IMR-90 (cell line): ENCODE measurements at regions not wholly inside any gene's neighbourhood (a gene's known extent, or its start where the extent isn't known, plus 50 kb on each side); places are given as distances from the start of the nearest gene placed in this dataset.

Source experiments
- ATAC-seq: fragments of 200-7000 bp; cut with Tn5 transposase; 2 replicates; pipeline ENCODE4 v1.9.1; 2020; ENCODE audit warnings: low read depth, mild to moderate bottlenecking, moderate library complexity
- BruUV-seq: library from RNA; stranded (reverse); fragments of 400-500 nt; replicated peaks from 2 replicates; lab custom pipeline; 2021; lab: Mats Ljungman, UMichigan
- CTCF ChIA-PET: fragments of 300-600 bp; formaldehyde crosslinking; extraction: SDS; loops from one replicate; lab custom pipeline; 2021; ENCODE audit warnings: antibody characterized with exemption; lab: Yijun Ruan, JAX
- POLR2A ChIA-PET: fragments of 300-600 bp; sonication (Branson Sonifier 250); formaldehyde crosslinking; loops from one replicate; lab custom pipeline; 2022; ENCODE audit warnings: antibody characterized with exemption; ENCODE audit not compliant: unreplicated experiment; lab: Charles Lee
- DNase-seq: peaks from one replicate; pipeline ENCODE4 v3.0.0; 2013
- H2AFZ ChIP-seq: replicated peaks from 2 replicates; pipeline ENCODE3; 2013; ENCODE audit warnings: low read length, mild to moderate bottlenecking; ENCODE audit not compliant: poor library complexity
- H2AK5ac ChIP-seq: 2 replicates; pipeline ENCODE4 v1.6.1; 2013; ENCODE audit warnings: low read depth, low read length, inconsistent platforms
- H2AK9ac ChIP-seq: replicated peaks from 2 replicates; pipeline ENCODE3; 2013; ENCODE audit warnings: mild to moderate bottlenecking, low read depth, low read length, moderate library complexity; ENCODE audit not compliant: poor library complexity
- H2BK120ac ChIP-seq: 2 replicates; pipeline ENCODE4 v1.6.1; 2013; ENCODE audit warnings: low read depth, low read length, inconsistent platforms
- H2BK15ac ChIP-seq: 3 replicates; pipeline ENCODE4 v1.6.1; 2013; ENCODE audit warnings: low read depth, low read length, inconsistent platforms
- H2BK20ac ChIP-seq: 2 replicates; pipeline ENCODE4 v1.6.1; 2013; ENCODE audit warnings: low read depth, mild to moderate bottlenecking, inconsistent platforms, low read length, moderate library complexity
- H2BK5ac ChIP-seq: 2 replicates; pipeline ENCODE4 v1.6.1; 2013; ENCODE audit warnings: mild to moderate bottlenecking, low read depth, low read length, inconsistent platforms; ENCODE audit not compliant: poor library complexity, severe bottlenecking
- H3K14ac ChIP-seq: replicated peaks from 2 replicates; pipeline ENCODE4 v1.6.1; 2013; ENCODE audit warnings: low read depth, low read length, inconsistent platforms
- H3K18ac ChIP-seq: 2 replicates; pipeline ENCODE4 v1.6.1; 2013; ENCODE audit warnings: low read depth, low read length, control low read depth
- H3K23ac ChIP-seq: 2 replicates; pipeline ENCODE4 v1.6.1; 2013; ENCODE audit warnings: low read depth, low read length, inconsistent platforms
- H3K27ac ChIP-seq: 2 replicates; pipeline ENCODE4 v1.5.1; 2013; ENCODE audit warnings: mild to moderate bottlenecking, control low read depth, low read length; ENCODE audit not compliant: insufficient read depth
- H3K27me3 ChIP-seq: 2 replicates; pipeline ENCODE4 v1.6.1; 2013; ENCODE audit warnings: low read length; ENCODE audit not compliant: control insufficient read depth, insufficient read depth
- H3K36me3 ChIP-seq: 2 replicates; pipeline ENCODE4 v1.6.1; 2013; ENCODE audit warnings: low read length, mixed read lengths; ENCODE audit not compliant: control insufficient read depth, insufficient read depth
- H3K4ac ChIP-seq: 2 replicates; pipeline ENCODE4 v1.6.1; 2013; ENCODE audit warnings: low read depth, low read length, inconsistent platforms
- H3K4me1 ChIP-seq: 2 replicates; pipeline ENCODE4 v1.6.1; 2013; ENCODE audit warnings: low read length, mixed read lengths; ENCODE audit not compliant: control insufficient read depth, insufficient read depth
- H3K4me2 ChIP-seq: 2 replicates; pipeline ENCODE4 v1.6.1; 2013; ENCODE audit warnings: low read depth, mild to moderate bottlenecking, control low read depth, low read length, moderate library complexity
- H3K4me3 ChIP-seq: 2 replicates; pipeline ENCODE4 v1.5.1; 2013; ENCODE audit warnings: low read depth, mild to moderate bottlenecking, control low read depth, low read length, moderate library complexity; ENCODE audit not compliant: insufficient read depth
- H3K56ac ChIP-seq: 2 replicates; pipeline ENCODE4 v1.6.1; 2013; ENCODE audit warnings: low read length, inconsistent platforms; ENCODE audit not compliant: insufficient read depth; ENCODE audit errors: extremely low read depth
- H3K79me1 ChIP-seq, 2 experiments: 2 replicates each; pipeline ENCODE4 v1.6.1; 2013; ENCODE audit warnings: low read length in 2 of 2, inconsistent platforms in 1 of 2, low read depth in 1 of 2
- H3K9ac ChIP-seq: 2 replicates; pipeline ENCODE4 v1.6.1; 2013; ENCODE audit warnings: low read depth, low read length, control low read depth
- H3K9me1 ChIP-seq: 2 replicates; pipeline ENCODE4 v1.6.1; 2013; ENCODE audit warnings: low read length, inconsistent platforms; ENCODE audit not compliant: insufficient read depth
- H3K9me3 ChIP-seq: 2 replicates; pipeline ENCODE4 v1.6.1; 2013; ENCODE audit warnings: low read length; ENCODE audit not compliant: control insufficient read depth, insufficient read depth
- H4K20me1 ChIP-seq: 2 replicates; pipeline ENCODE4 v1.6.1; 2013; ENCODE audit warnings: low read length, inconsistent platforms; ENCODE audit not compliant: insufficient read depth
- H4K5ac ChIP-seq: 2 replicates; pipeline ENCODE4 v1.6.1; 2013; ENCODE audit warnings: mild to moderate bottlenecking, low read depth, low read length, control low read depth
- H4K8ac ChIP-seq, 2 experiments: 2 replicates each; pipeline ENCODE4 v1.6.1; 2013; ENCODE audit warnings: low read depth in 2 of 2, low read length in 2 of 2, control low read depth in 1 of 2, inconsistent platforms in 1 of 2
- H4K91ac ChIP-seq: 2 replicates; pipeline ENCODE4 v1.6.1; 2013; ENCODE audit warnings: low read depth, low read length, inconsistent platforms; ENCODE audit not compliant: insufficient read depth
- BHLHE40 ChIP-seq: fragments of 150-350 bp; IDR thresholded peaks from 2 replicates; pipeline ENCODE4 v1.6.1; 2016; ENCODE audit warnings: mild to moderate bottlenecking, low read depth, low read length
- CEBPB ChIP-seq: IDR thresholded peaks from 2 replicates; pipeline ENCODE4 v1.6.1; 2012; ENCODE audit warnings: low read depth, low read length, improper control_type of control experiment
- CHD1 ChIP-seq: IDR thresholded peaks from 2 replicates; pipeline ENCODE4 v1.6.1; 2012; ENCODE audit warnings: low read depth, low read length, improper control_type of control experiment
- CTCF ChIP-seq: conservative IDR thresholded peaks from 2 replicates; pipeline ENCODE4 v1.5.1; 2012; ENCODE audit warnings: mild to moderate bottlenecking, low read depth, low read length, improper control_type of control experiment
- FOS ChIP-seq: fragments of 150-350 bp; IDR thresholded peaks from 2 replicates; pipeline ENCODE4 v1.6.1; 2016; ENCODE audit warnings: low read depth, low read length
- MAFK ChIP-seq: IDR thresholded peaks from 2 replicates; pipeline ENCODE4 v1.6.1; 2012; ENCODE audit warnings: low read depth, low read length, improper control_type of control experiment
- MAZ ChIP-seq: IDR thresholded peaks from 2 replicates; pipeline ENCODE4 v1.6.1; 2012; ENCODE audit warnings: low read depth, mild to moderate bottlenecking, low read length, improper control_type of control experiment, moderate library complexity, borderline replicate concordance
- MXI1 ChIP-seq: IDR thresholded peaks from 2 replicates; pipeline ENCODE4 v1.6.1; 2012; ENCODE audit warnings: low read depth, mild to moderate bottlenecking, low read length, moderate library complexity, borderline replicate concordance
- NFE2L2 ChIP-seq: fragments of 150-350 bp; IDR thresholded peaks from 2 replicates; pipeline ENCODE4 v1.6.1; 2016; ENCODE audit warnings: low read depth, mild to moderate bottlenecking, low read length
- POLR2A ChIP-seq: IDR thresholded peaks from 2 replicates; pipeline ENCODE4 v1.6.1; 2012; ENCODE audit warnings: mild to moderate bottlenecking, low read depth, low read length
- RFX5 ChIP-seq: IDR thresholded peaks from 2 replicates; pipeline ENCODE4 v1.8.0; 2012; ENCODE audit warnings: low read depth, mild to moderate bottlenecking, low read length, moderate library complexity
- SMC3 ChIP-seq: fragments of 150-350 bp; IDR thresholded peaks from 2 replicates; pipeline ENCODE4 v1.6.1; 2016; ENCODE audit warnings: low read depth, mild to moderate bottlenecking, antibody characterized with exemption, low read length, moderate library complexity
- WGBS, 2 experiments: methylation state at CpG; one replicate each; pipeline versions ENCODE4 v1.1.5 to v1.1.7; 2013; ENCODE audit warnings: missing lambda C conversion rate in 2 of 2; ENCODE audit not compliant: insufficient read length in 1 of 2; ENCODE audit errors: extremely low coverage in 2 of 2; 5-methylcytosine and 5-hydroxymethylcytosine counted together
- dilution Hi-C: fragments of 300-500 bp; cut with HindIII; formaldehyde crosslinking; loops from one replicate; pipeline ENCODE4 v1.14.3; 2018; ENCODE audit warnings: low sequenced_read_pairs; ENCODE audit not compliant: unreplicated experiment
- in situ Hi-C: fragments of 300-500 bp; cut with MboI; formaldehyde crosslinking; loops from 3 replicates; pipeline ENCODE4 v1.14.3; 2019; ENCODE audit warnings: low sequenced_read_pairs, inconsistent platforms, mixed read lengths
- intact Hi-C: fragments of 100-400 bp; cut with micrococcal nuclease; formaldehyde crosslinking; loops from 2 replicates; pipeline ENCODE4 v1.10.0; 2022

GRCh38 chr5:147101659-147102369 is 133.0 kb upstream of the STK32A start:
- H3K4me1 ChIP-seq: no peaks in the 10 kb centered on the region
- 100% methylated on average over 1 of the region's 6 CpGs; no CpG with 5 or more reads in 1 of the 2 experiments for WGBS, 2 experiments
- H2BK15ac ChIP-seq: no peak overlapping the region
- no peak overlapping the region for H2BK120ac ChIP-seq
- no peak overlapping the region for H4K5ac ChIP-seq
- BruUV-seq: no TSS peak
- no peaks in the 10 kb centered on the region for H3K9me1 ChIP-seq
- H3K18ac ChIP-seq: no peak overlapping the region
- no peaks in the 10 kb centered on the region for H3K36me3 ChIP-seq
- no peak overlapping the region for H4K91ac ChIP-seq
- H3K23ac ChIP-seq: no peak overlapping the region
- ChIA-PET POLR2A (no interaction called here), CTCF (no interaction called here)
- DNase-seq (no peak), ATAC-seq (no peak)
- no peak overlapping the region for H2AFZ ChIP-seq
- no peak overlapping the region for H3K56ac ChIP-seq
- TF ChIP-seq BHLHE40 (no peak), MAZ (no peak), MAFK (no peak), CTCF (no peak), MXI1 (no peak), RFX5 (no peak), POLR2A (no peak), NFE2L2 (no peak), SMC3 (no peak), FOS (no peak), CEBPB (no peak), CHD1 (no peak)
- dilution Hi-C loops: no loop called here
- no peak overlapping the region for H2AK9ac ChIP-seq
- H3K9me3 ChIP-seq: no peaks in the 10 kb centered on the region
- in situ Hi-C loops: no loop called here
- no peak overlapping the region for H3K4ac ChIP-seq
- no peaks in the 10 kb centered on the region for H3K79me1 ChIP-seq
- no peaks in the 10 kb centered on the region for H3K27me3 ChIP-seq
- H3K4me2 ChIP-seq: no peak overlapping the region
- no peak overlapping the region for H2AK5ac ChIP-seq
- H3K9ac ChIP-seq: no peak overlapping the region
- H4K8ac ChIP-seq: no peak overlapping the region
- H3K14ac ChIP-seq: no peak overlapping the region
- no peak overlapping the region for H3K4me3 ChIP-seq
- H4K20me1 ChIP-seq: no peaks in the 10 kb centered on the region
- H3K27ac ChIP-seq: no peak overlapping the region
- H2BK5ac ChIP-seq: no peak overlapping the region
- H2BK20ac ChIP-seq: no peak overlapping the region
- intact Hi-C loops: loop anchor here (1.0 kb wide), 1 partner anchor 15 kb away; no protein-coding TSS in a partner anchor
